Endothelial cell of umbilical vein (primary cell): ENCODE measurements at regions not wholly inside any gene's neighbourhood (a gene's known extent, or its start where the extent isn't known, plus 50 kb on each side); places are given as distances from the start of the nearest gene placed in this dataset.

ENCODE experiments used
- CTCF ChIP-seq, 2 donors: IDR thresholded peaks; 1 replicate in 1 of 2; 2 replicates in 1 of 2; pipeline ENCODE4 v1.5.1; 2011; ENCODE audit warnings: low read length in 2 of 2, mild to moderate bottlenecking in 2 of 2, moderate library complexity in 2 of 2, control low read depth in 1 of 2, inconsistent platforms in 1 of 2, low read depth in 1 of 2; ENCODE audit not compliant: insufficient read depth in 1 of 2; ENCODE audit errors: extremely low read depth in 1 of 2
- JUN ChIP-seq: IDR thresholded peaks from 2 replicates; pipeline ENCODE4 v1.6.1; 2011; ENCODE audit warnings: borderline replicate concordance, low read depth; ENCODE audit not compliant: insufficient read length, insufficient read depth
- POLR2A ChIP-seq: IDR thresholded peaks from 2 replicates; pipeline ENCODE4 v1.6.1; 2012; ENCODE audit warnings: low read depth, mild to moderate bottlenecking, control low read depth, low read length

DNA sequence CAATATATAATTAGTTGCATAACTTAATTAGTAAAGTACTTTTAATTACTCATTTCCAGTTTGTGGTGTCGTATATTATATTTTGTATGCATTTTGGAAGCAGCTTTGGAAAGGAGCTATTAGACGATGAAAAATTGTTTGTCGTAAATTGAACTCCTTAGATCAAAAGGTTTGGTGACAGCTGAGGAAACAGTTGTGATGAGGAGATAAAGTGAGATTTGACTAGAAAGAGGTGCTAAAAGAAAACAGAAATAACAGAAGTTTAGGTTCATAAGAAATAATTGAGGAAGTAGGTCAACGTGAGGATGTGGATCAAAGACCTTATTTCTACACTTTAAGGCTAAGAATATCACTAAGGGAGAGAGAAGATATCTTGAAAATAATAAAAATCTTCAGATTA lies 141.9 kb upstream of the NETO1 start:
- no peak for TF ChIP-seq POLR2A
- no peak for TF ChIP-seq CTCF (IDR thresholded peaks at IDR 0.05; ENCODE audit: extremely low read depth in 1 of 2, insufficient read depth in 1 of 2, low read depth in 1 of 2, low read length in 2 of 2)
- TF ChIP-seq JUN = no peak
